ENCODE measurements at regions not wholly inside any gene's neighbourhood (a gene's known extent, or its start where the extent isn't known, plus 50 kb on each side); places are given as distances from the start of the nearest gene placed in this dataset.

- TF ChIP-seq CREB1 (IDR thresholded peaks at IDR 0.05) (no peak), SIX5 (IDR thresholded peaks at IDR 0.05; ENCODE audit: low read depth, low read length) (no peak), SRF (IDR thresholded peaks at IDR 0.05; ENCODE audit: low read depth, low read length) (no peak), MAFK (IDR thresholded peaks at IDR 0.05; ENCODE audit: low read depth, low read length) (no peak), EZH2 (IDR thresholded peaks at IDR 0.05; ENCODE audit: low read depth, low read length, severe bottlenecking) (no peak), POU5F1 (IDR thresholded peaks at IDR 0.05; ENCODE audit: low read depth, low read length) (no peak), TAF1 (IDR thresholded peaks at IDR 0.05; ENCODE audit: low read depth, low read length) (no peak), CHD1 (IDR thresholded peaks at IDR 0.05; ENCODE audit: low read depth, low read length) (no peak), POLR2A (IDR thresholded peaks at IDR 0.05; ENCODE audit: control extremely low read depth in 1 of 2, low read depth in 2 of 2, low read length in 2 of 2) (no peak), BCL11A (IDR thresholded peaks at IDR 0.05; ENCODE audit: low read depth in 2 of 2, low read length in 2 of 2) (no peak), FOSL1 (IDR thresholded peaks at IDR 0.05; ENCODE audit: insufficient read depth, low read depth, low read length) (no peak), CTBP2 (IDR thresholded peaks at IDR 0.05; ENCODE audit: borderline replicate concordance, insufficient read depth, insufficient read length, low read length) (no peak), CBX8 (IDR thresholded peaks at IDR 0.05; ENCODE audit: borderline replicate concordance, low read depth, low read length) (no peak)
Measured at GRCh38 chr9:89982016-89982415, 377.2 kb downstream of the GADD45G start (continued).

Measured in H1 (cell line).